22Rv1 (cell line): ENCODE measurements at regions not wholly inside any gene's neighbourhood (a gene's known extent, or its start where the extent isn't known, plus 50 kb on each side); places are given as distances from the start of the nearest gene placed in this dataset.

Experiments
- ZFX ChIP-seq: fragments of 450-650 bp; IDR thresholded peaks from 2 replicates; pipeline ENCODE4 v1.6.1; 2017; ENCODE audit warnings: antibody characterized with exemption, borderline replicate concordance
- TF ChIP-seq, protein P1 (sequence below): fragments of 450-650 bp; IDR thresholded peaks from 2 replicates; pipeline ENCODE4 v1.5.1; 2017; ENCODE audit warnings: mild to moderate bottlenecking

DNA sequence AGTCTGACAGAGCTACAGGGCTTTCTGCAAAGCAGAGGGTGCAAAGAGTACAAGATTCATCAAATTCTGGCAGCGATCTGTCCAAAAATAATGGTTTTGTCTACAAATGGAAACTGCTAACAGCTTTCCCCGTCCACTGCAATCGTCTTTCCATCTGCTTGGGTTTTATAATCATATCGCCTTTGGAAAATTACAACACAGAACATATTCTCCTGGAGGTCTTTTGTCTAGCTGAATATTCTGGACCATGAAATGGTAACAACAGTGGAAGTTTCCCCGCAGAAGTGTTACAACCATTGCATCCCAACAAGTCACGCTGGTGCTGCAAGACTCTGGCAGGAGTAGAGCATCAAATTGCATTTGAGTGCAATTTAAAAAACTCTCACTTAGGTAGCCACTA lies 101.2 kb upstream of the BOD1L1 start:
- TF ChIP-seq, protein P1, sequence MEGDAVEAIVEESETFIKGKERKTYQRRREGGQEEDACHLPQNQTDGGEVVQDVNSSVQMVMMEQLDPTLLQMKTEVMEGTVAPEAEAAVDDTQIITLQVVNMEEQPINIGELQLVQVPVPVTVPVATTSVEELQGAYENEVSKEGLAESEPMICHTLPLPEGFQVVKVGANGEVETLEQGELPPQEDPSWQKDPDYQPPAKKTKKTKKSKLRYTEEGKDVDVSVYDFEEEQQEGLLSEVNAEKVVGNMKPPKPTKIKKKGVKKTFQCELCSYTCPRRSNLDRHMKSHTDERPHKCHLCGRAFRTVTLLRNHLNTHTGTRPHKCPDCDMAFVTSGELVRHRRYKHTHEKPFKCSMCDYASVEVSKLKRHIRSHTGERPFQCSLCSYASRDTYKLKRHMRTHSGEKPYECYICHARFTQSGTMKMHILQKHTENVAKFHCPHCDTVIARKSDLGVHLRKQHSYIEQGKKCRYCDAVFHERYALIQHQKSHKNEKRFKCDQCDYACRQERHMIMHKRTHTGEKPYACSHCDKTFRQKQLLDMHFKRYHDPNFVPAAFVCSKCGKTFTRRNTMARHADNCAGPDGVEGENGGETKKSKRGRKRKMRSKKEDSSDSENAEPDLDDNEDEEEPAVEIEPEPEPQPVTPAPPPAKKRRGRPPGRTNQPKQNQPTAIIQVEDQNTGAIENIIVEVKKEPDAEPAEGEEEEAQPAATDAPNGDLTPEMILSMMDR, result no peak
- no peak for TF ChIP-seq ZFX
